Activated CD8-positive, alpha-beta T cell treated with anti-CD3 and anti-CD28 coated beads for 36 hours (primary cell): ENCODE measurements at regions not wholly inside any gene's neighbourhood (a gene's known extent, or its start where the extent isn't known, plus 50 kb on each side); places are given as distances from the start of the nearest gene placed in this dataset.

Source experiments
- ATAC-seq: fragments of 200-7000 bp; cut with Tn5 transposase; one replicate; pipeline ENCODE4 v1.10.0; 2021; ENCODE audit warnings: mild to moderate bottlenecking, moderate library complexity
- CTCF ChIA-PET: fragments of 350-600 bp; sonication (Branson Sonifier 250); formaldehyde crosslinking; loops from one replicate; lab custom pipeline; 2021; ENCODE audit warnings: antibody characterized with exemption; lab: Charles Lee
- POLR2A ChIA-PET: fragments of 350-600 bp; sonication (Branson Sonifier 250); formaldehyde crosslinking; loops from one replicate; lab custom pipeline; 2021; ENCODE audit warnings: antibody characterized with exemption; lab: Charles Lee
- DNase-seq: peaks from one replicate; pipeline ENCODE4 v3.0.0-alpha.2; 2020
- H3K27ac Mint-ChIP-seq: one replicate; pipeline ENCODE4 v1.8.0; 2021; ENCODE audit warnings: mild to moderate bottlenecking, mixed read lengths
- H3K27me3 Mint-ChIP-seq: one replicate; pipeline ENCODE4 v1.8.0; 2021; ENCODE audit warnings: mixed read lengths
- H3K36me3 Mint-ChIP-seq: one replicate; pipeline ENCODE4 v1.8.0; 2021; ENCODE audit warnings: low read depth, mixed read lengths
- H3K4me1 Mint-ChIP-seq: one replicate; pipeline ENCODE4 v1.8.0; 2021; ENCODE audit warnings: low read depth, mixed read lengths
- H3K4me3 Mint-ChIP-seq: one replicate; pipeline ENCODE4 v1.8.0; 2021; ENCODE audit warnings: mild to moderate bottlenecking, moderate library complexity, mixed read lengths
- H3K9me3 Mint-ChIP-seq: one replicate; pipeline ENCODE4 v1.8.0; 2021; ENCODE audit warnings: mixed read lengths
- CTCF ChIP-seq: fragments of 200-600 bp; IDR thresholded peaks from one replicate; pipeline ENCODE4 v1.8.0; 2022; ENCODE audit warnings: antibody characterized with exemption, mild to moderate bottlenecking
- intact Hi-C: fragments of 100-400 bp; cut with micrococcal nuclease; formaldehyde crosslinking; loops from one replicate; pipeline ENCODE4 v1.10.0; 2022

- CTCF ChIA-PET: no interaction called here
- no peak overlapping the region for H3K27ac Mint-ChIP-seq
Measured at GRCh38 chrX:69293776-69294601, 128.7 kb upstream of the PJA1 start.

GRCh38 chrX:69291116-69291515 is 125.9 kb upstream of the PJA1 start:
- Mint-ChIP-seq H3K36me3 (no peaks in the 10 kb centered on the region), H3K27ac (no peak overlapping the region), H3K9me3 (no peaks in the 10 kb centered on the region), H3K4me3 (no peak overlapping the region), H3K27me3 (no peaks in the 10 kb centered on the region), H3K4me1 (no peaks in the 10 kb centered on the region)
- no peak for TF ChIP-seq CTCF
- intact Hi-C loops: no loop called here
- POLR2A ChIA-PET: no interaction called here
- no peak for DNase-seq
- ATAC-seq: no peak
- CTCF ChIA-PET: no interaction called here

More at GRCh38 chrX:69293776-69294601, 128.7 kb upstream of the PJA1 start:
- ATAC-seq (no peak), DNase-seq (no peak)
- Mint-ChIP-seq H3K27me3 (no peaks in the 10 kb centered on the region), H3K9me3 (no peaks in the 10 kb centered on the region), H3K36me3 (no peaks in the 10 kb centered on the region), H3K4me1 (no peaks in the 10 kb centered on the region), H3K4me3 (no peak overlapping the region)
- intact Hi-C loops: no loop called here
- no peak for TF ChIP-seq CTCF
- POLR2A ChIA-PET: no interaction called here

- intact Hi-C loops: no loop called here
- CTCF ChIA-PET: no interaction called here
- H3K36me3 Mint-ChIP-seq: no peaks in the 10 kb centered on the region
- H3K27me3 Mint-ChIP-seq: no peaks in the 10 kb centered on the region
- DNase-seq (no peak), ATAC-seq (no peak)
- POLR2A ChIA-PET: no interaction called here
- H3K4me3 Mint-ChIP-seq: no peak overlapping the region
- no peak for TF ChIP-seq CTCF
- H3K9me3 Mint-ChIP-seq: no peaks in the 10 kb centered on the region
- H3K4me1 Mint-ChIP-seq: no peaks in the 10 kb centered on the region
- no peak overlapping the region for H3K27ac Mint-ChIP-seq
Measured at GRCh38 chrX:69290292-69290691, 125.0 kb upstream of the PJA1 start.

- DNase-seq (no peak), ATAC-seq (no peak)
- Mint-ChIP-seq H3K36me3 (no peaks in the 10 kb centered on the region), H3K27me3 (no peaks in the 10 kb centered on the region), H3K4me1 (no peaks in the 10 kb centered on the region), H3K9me3 (no peaks in the 10 kb centered on the region), H3K27ac (no peak overlapping the region), H3K4me3 (no peak overlapping the region)
- ChIA-PET CTCF (no interaction called here), POLR2A (no interaction called here)
- no peak for TF ChIP-seq CTCF
- intact Hi-C loops: loop anchor here (10.0 kb wide), 1 partner anchor 465 kb away; the partner anchor contains the start of gene EFNB1
Measured at GRCh38 chrX:69289793-69290123, 124.5 kb upstream of the PJA1 start.

- POLR2A ChIA-PET: interaction anchor here (0.6 kb wide), 1 partner anchor 17 kb away, joined by 3 read pairs; no protein-coding TSS in a partner anchor
- CTCF ChIA-PET: interaction anchor here (2.9 kb wide), 1 partner anchor 461 kb away, joined by 10 read pairs; no protein-coding TSS in a partner anchor
- no peaks in the 10 kb centered on the region for H3K9me3 Mint-ChIP-seq
- no peaks in the 10 kb centered on the region for H3K4me1 Mint-ChIP-seq
- H3K4me3 Mint-ChIP-seq: no peak overlapping the region
- no peak for DNase-seq
- no peaks in the 10 kb centered on the region for H3K27me3 Mint-ChIP-seq
- no peaks in the 10 kb centered on the region for H3K36me3 Mint-ChIP-seq
- intact Hi-C loops: loop anchor here (10.0 kb wide), 1 partner anchor 464 kb away; the partner anchor contains the start of gene EFNB1
- no peak overlapping the region for H3K27ac Mint-ChIP-seq
- no peak for TF ChIP-seq CTCF
- ATAC-seq: no peak
Measured at GRCh38 chrX:69289046-69289792, 124.0 kb upstream of the PJA1 start.
